ENCODE measurements at regions not wholly inside any gene's neighbourhood (a gene's known extent, or its start where the extent isn't known, plus 50 kb on each side); places are given as distances from the start of the nearest gene placed in this dataset.

- no peak for TF ChIP-seq CTCF (conservative IDR thresholded peaks at IDR 0.05; ENCODE audit: low read length)
- no peak for TF ChIP-seq EZH2phosphoT487 (IDR thresholded peaks at IDR 0.05; ENCODE audit: borderline replicate concordance, low read depth, low read length)
Observed at GRCh38 chr1:103250441-103250861, 142.1 kb upstream of the COL11A1 start.

Data from OCI-LY7 (cell line).